ENCODE measurements at regions not wholly inside any gene's neighbourhood (a gene's known extent, or its start where the extent isn't known, plus 50 kb on each side); places are given as distances from the start of the nearest gene placed in this dataset.

GRCh38 chrX:118167361-118167760 lies 50.8 kb upstream of the KLHL13 start:
- DNase-seq (ENCODE audit: low read depth): no peak
- TF ChIP-seq, protein P1, sequence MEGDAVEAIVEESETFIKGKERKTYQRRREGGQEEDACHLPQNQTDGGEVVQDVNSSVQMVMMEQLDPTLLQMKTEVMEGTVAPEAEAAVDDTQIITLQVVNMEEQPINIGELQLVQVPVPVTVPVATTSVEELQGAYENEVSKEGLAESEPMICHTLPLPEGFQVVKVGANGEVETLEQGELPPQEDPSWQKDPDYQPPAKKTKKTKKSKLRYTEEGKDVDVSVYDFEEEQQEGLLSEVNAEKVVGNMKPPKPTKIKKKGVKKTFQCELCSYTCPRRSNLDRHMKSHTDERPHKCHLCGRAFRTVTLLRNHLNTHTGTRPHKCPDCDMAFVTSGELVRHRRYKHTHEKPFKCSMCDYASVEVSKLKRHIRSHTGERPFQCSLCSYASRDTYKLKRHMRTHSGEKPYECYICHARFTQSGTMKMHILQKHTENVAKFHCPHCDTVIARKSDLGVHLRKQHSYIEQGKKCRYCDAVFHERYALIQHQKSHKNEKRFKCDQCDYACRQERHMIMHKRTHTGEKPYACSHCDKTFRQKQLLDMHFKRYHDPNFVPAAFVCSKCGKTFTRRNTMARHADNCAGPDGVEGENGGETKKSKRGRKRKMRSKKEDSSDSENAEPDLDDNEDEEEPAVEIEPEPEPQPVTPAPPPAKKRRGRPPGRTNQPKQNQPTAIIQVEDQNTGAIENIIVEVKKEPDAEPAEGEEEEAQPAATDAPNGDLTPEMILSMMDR (IDR thresholded peaks at IDR 0.05; ENCODE audit: insufficient read depth, low read length): no peak
- no peak overlapping the region for H3K4me3 ChIP-seq (ENCODE audit: low read depth, low read length)

GRCh38 chrX:118171356-118171755 lies 54.7 kb upstream of the KLHL13 start:
- TF ChIP-seq, protein P1 (IDR thresholded peaks at IDR 0.05; ENCODE audit: insufficient read depth, low read length): no peak
- DNase-seq (ENCODE audit: low read depth): no peak
- H3K4me3 ChIP-seq (ENCODE audit: low read depth, low read length): no peak overlapping the region

- TF ChIP-seq, protein P1 (IDR thresholded peaks at IDR 0.05; ENCODE audit: insufficient read depth, low read length): no peak
- peak; percentile 2 for DNase-seq (ENCODE audit: low read depth)
- no peak overlapping the region for H3K4me3 ChIP-seq (ENCODE audit: low read depth, low read length)
Measured at GRCh38 chrX:118174516-118175098, 58.0 kb upstream of the KLHL13 start.

DNA sequence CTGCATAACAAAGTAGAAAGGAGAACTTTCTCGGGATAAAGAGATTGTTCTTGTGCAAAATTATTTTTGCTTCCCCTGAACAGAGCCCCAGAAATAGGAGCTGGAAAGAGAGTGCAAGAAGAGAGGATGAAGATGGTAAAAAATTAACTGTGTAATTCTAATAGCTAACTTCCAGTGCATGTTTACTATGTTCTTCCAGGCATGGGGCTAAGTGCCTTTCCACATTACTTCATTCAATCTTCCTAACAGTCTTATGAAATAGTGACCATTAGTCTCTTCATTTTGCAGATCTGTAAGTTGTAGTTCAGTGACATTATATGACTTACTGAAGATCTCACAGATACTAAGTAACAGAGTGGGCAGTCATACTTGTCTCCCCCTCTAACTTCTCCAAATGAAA lies 61.1 kb upstream of the KLHL13 start:
- no peak for DNase-seq (ENCODE audit: low read depth)
- TF ChIP-seq, protein P1 (IDR thresholded peaks at IDR 0.05; ENCODE audit: insufficient read depth, low read length): no peak

GRCh38 chrX:118178450-118178849 lies 61.8 kb upstream of the KLHL13 start:
- DNase-seq (ENCODE audit: low read depth): no peak
- TF ChIP-seq, protein P1 (IDR thresholded peaks at IDR 0.05; ENCODE audit: insufficient read depth, low read length): no peak

More for the DNA sequence above, 61.1 kb upstream of the KLHL13 start:
- no peak overlapping the region for H3K4me3 ChIP-seq (ENCODE audit: low read depth, low read length)

GRCh38 chrX:118179161-118179560 lies 62.6 kb upstream of the KLHL13 start:
- H3K4me3 ChIP-seq (ENCODE audit: low read depth, low read length): no peak overlapping the region
- TF ChIP-seq, protein P1 (IDR thresholded peaks at IDR 0.05; ENCODE audit: insufficient read depth, low read length): no peak
- DNase-seq (ENCODE audit: low read depth): no peak

More at GRCh38 chrX:118178450-118178849, 61.8 kb upstream of the KLHL13 start:
- no peak overlapping the region for H3K4me3 ChIP-seq (ENCODE audit: low read depth, low read length)

DNA sequence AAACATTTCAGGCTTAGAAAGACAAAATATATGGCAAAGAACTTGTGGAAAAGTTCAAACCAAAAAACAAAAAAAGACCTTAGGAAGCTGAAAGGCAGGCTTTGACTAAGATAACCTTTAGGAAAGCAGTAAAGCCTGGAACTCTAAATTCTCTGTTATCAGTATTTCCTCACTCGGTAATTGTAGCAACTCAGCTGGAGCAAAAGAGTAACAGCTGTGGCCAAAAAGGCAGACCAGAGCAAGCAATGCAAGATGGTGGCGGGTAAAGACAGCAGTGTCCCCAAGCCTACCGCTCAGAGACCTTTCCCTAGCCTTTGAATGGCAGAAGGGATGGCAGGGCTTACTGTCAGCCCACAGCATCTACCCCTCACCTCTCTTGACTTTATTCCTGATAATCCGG lies 63.1 kb upstream of the KLHL13 start:
- DNase-seq (ENCODE audit: low read depth): no peak
- TF ChIP-seq, protein P1 (IDR thresholded peaks at IDR 0.05; ENCODE audit: insufficient read depth, low read length): no peak
- H3K4me3 ChIP-seq (ENCODE audit: low read depth, low read length): no peak overlapping the region

Measured in fibroblast of the aortic adventitia (primary cell).